ENCODE measurements at regions not wholly inside any gene's neighbourhood (a gene's known extent, or its start where the extent isn't known, plus 50 kb on each side); places are given as distances from the start of the nearest gene placed in this dataset.

- TF ChIP-seq ZGPAT (CRISPR knock-in tag; IDR thresholded peaks at IDR 0.05): no peak
Observed at GRCh38 chr14:98927986-98928385, 344.0 kb downstream of the BCL11B start (continued).

- Histone ChIP-seq H3K4me2 (ENCODE audit: low read depth, low read length) (no peak overlapping the region), H3K9me3 (ENCODE audit: low read length) (no peaks in the 10 kb centered on the region), H3K36me3 (replicated peaks in 1 of 2; ENCODE audit: control insufficient read depth in 1 of 2, insufficient read depth in 2 of 2, low read length in 2 of 2) (no peaks in the 10 kb centered on the region), H3K27me3 (ENCODE audit: control insufficient read depth in 1 of 2, insufficient read depth in 2 of 2, low read length in 2 of 2) (peaks cover 0 to 4% of the 10 kb centered on the region in 2 experiments; a peak in 1 of 5 replicates), H3K9ac (ENCODE audit: insufficient read depth, low read depth, low read length) (no peak overlapping the region), H3K4me1 (ENCODE audit: insufficient read depth, low read length) (no peaks in the 10 kb centered on the region), H4K20me1 (ENCODE audit: insufficient read depth, low read length) (no peaks in the 10 kb centered on the region), H3K79me2 (ENCODE audit: insufficient read depth, low read length) (no peaks in the 10 kb centered on the region), H3K4me3 (replicated peaks in 1 of 3; ENCODE audit: insufficient read depth in 1 of 3, low read depth in 2 of 3, low read length in 3 of 3) (no peak overlapping the region), H3K27ac (ENCODE audit: extremely low read length, insufficient read depth, low read length) (no peak overlapping the region), H2AFZ (ENCODE audit: low read length) (no peak overlapping the region)
- ATAC-seq: no peak
- no peak for FAIRE-seq
- CTCF ChIA-PET (ENCODE audit: low intra/inter-chr PET ratio, low total read pairs): no interaction called here
- intact Hi-C loops (cut with micrococcal nuclease; ENCODE audit: unreplicated experiment): no loop called here
- TF ChIP-seq GLI4 (CRISPR knock-in tag; IDR thresholded peaks at IDR 0.05; ENCODE audit: borderline replicate concordance) (no peak), MED8 (CRISPR knock-in tag; IDR thresholded peaks at IDR 0.05; ENCODE audit: insufficient replicate concordance) (no peak), PCBP2 (optimal IDR thresholded peaks at IDR 0.05; ENCODE audit: low read depth, low read length, poor library complexity, severe bottlenecking) (no peak), CEBPB (IDR thresholded peaks at IDR 0.05; ENCODE audit: borderline replicate concordance, low read depth, low read length) (no peak), ZNF879 (CRISPR knock-in tag; IDR thresholded peaks at IDR 0.05) (no peak)
- in situ Hi-C loops (cut with HindIII; ENCODE audit: extremely low pct_ligation_motif_present, low pct_unique_long_range_greater_than_20kb): no loop called here
- no peak for DNase-seq (ENCODE audit: low spot score)
- whole genome bisulfite sequencing (ENCODE audit: low lambda C conversion rate): 25% methylated on average over 8 of the region's 8 CpGs
- POLR2A ChIA-PET: no interaction called here
- BruUV-seq (replicated peaks): no TSS peak
Observed at GRCh38 chr14:98928418-98928817, 343.6 kb downstream of the BCL11B start.

GRCh38 chr14:98931126-98931525, 340.9 kb downstream of the BCL11B start:
- Histone ChIP-seq H3K79me2 (ENCODE audit: insufficient read depth, low read length) (no peaks in the 10 kb centered on the region), H3K36me3 (replicated peaks in 1 of 2; ENCODE audit: control insufficient read depth in 1 of 2, insufficient read depth in 2 of 2, low read length in 2 of 2) (no peaks in the 10 kb centered on the region), H3K4me3 (replicated peaks in 1 of 3; ENCODE audit: insufficient read depth in 1 of 3, low read depth in 2 of 3, low read length in 3 of 3) (no peak overlapping the region), H2AFZ (ENCODE audit: low read length) (no peak overlapping the region), H3K27me3 (ENCODE audit: control insufficient read depth in 1 of 2, insufficient read depth in 2 of 2, low read length in 2 of 2) (peaks cover 0 to 3% of the 10 kb centered on the region in 2 experiments; a peak in 1 of 5 replicates), H3K4me2 (ENCODE audit: low read depth, low read length) (no peak overlapping the region), H3K9me3 (ENCODE audit: low read length) (no peaks in the 10 kb centered on the region), H3K27ac (ENCODE audit: extremely low read length, insufficient read depth, low read length) (no peak overlapping the region), H3K9ac (ENCODE audit: insufficient read depth, low read depth, low read length) (no peak overlapping the region), H4K20me1 (ENCODE audit: insufficient read depth, low read length) (no peaks in the 10 kb centered on the region), H3K4me1 (ENCODE audit: insufficient read depth, low read length) (no peaks in the 10 kb centered on the region)
- FAIRE-seq (no peak), ATAC-seq (no peak), DNase-seq (ENCODE audit: low spot score) (no peak)
- intact Hi-C loops (cut with micrococcal nuclease; ENCODE audit: unreplicated experiment) (no loop called here), in situ Hi-C loops (cut with HindIII; ENCODE audit: extremely low pct_ligation_motif_present, low pct_unique_long_range_greater_than_20kb) (no loop called here)
- no TSS peak for BruUV-seq (replicated peaks)
- ChIA-PET CTCF (ENCODE audit: low intra/inter-chr PET ratio, low total read pairs) (no interaction called here), POLR2A (no interaction called here)
- no peak for TF ChIP-seq ZNF879 (CRISPR knock-in tag; IDR thresholded peaks at IDR 0.05)
- TF ChIP-seq TGIF2 (CRISPR knock-in tag; IDR thresholded peaks at IDR 0.05): no peak
- TF ChIP-seq THAP7 (CRISPR knock-in tag; IDR thresholded peaks at IDR 0.05): no peak
- TF ChIP-seq ZMYM4 (CRISPR knock-in tag; IDR thresholded peaks at IDR 0.05): no peak
- no peak for TF ChIP-seq EEA1 (CRISPR knock-in tag; IDR thresholded peaks at IDR 0.05; ENCODE audit: borderline replicate concordance)
- TF ChIP-seq ZNF33B (CRISPR knock-in tag; IDR thresholded peaks at IDR 0.05): no peak
- no peak for TF ChIP-seq HNF4G (IDR thresholded peaks at IDR 0.05; ENCODE audit: borderline replicate concordance, low read depth, low read length)
- TF ChIP-seq HNF4G (CRISPR knock-in tag; IDR thresholded peaks at IDR 0.05; ENCODE audit: borderline replicate concordance, low read depth): no peak
- TF ChIP-seq KAT2B (IDR thresholded peaks at IDR 0.05; ENCODE audit: borderline replicate concordance, low read depth, low read length): no peak
- TF ChIP-seq FOXJ3 (CRISPR knock-in tag; IDR thresholded peaks at IDR 0.05; ENCODE audit: borderline replicate concordance): no peak
- no peak for TF ChIP-seq KLF12 (CRISPR knock-in tag; IDR thresholded peaks at IDR 0.05; ENCODE audit: borderline replicate concordance)
- no peak for TF ChIP-seq NR2C2 (CRISPR knock-in tag; IDR thresholded peaks at IDR 0.05; ENCODE audit: borderline replicate concordance)
- no peak for TF ChIP-seq PPARG (CRISPR knock-in tag; conservative IDR thresholded peaks at IDR 0.05)

All from HepG2 (cell line).